Kidney (tissue), 13 donors: ENCODE measurements at regions not wholly inside any gene's neighbourhood (a gene's known extent, or its start where the extent isn't known, plus 50 kb on each side); places are given as distances from the start of the nearest gene placed in this dataset.

ENCODE experiments used
- DNase-seq, 5 donors: peaks; one replicate each; pipeline ENCODE4 v3.0.0-alpha.2; 2013 to 2020
- FAIRE-seq: peaks from 2 replicates; lab custom pipeline; 2012; peaks lifted over from hg19 to GRCh38; lab: Jason Lieb, UNC
- H3K27ac ChIP-seq, 2 donors: one replicate each; pipeline ENCODE4 v1.7.0; 2013; ENCODE audit warnings: low read depth in 2 of 2, low read length in 2 of 2, inconsistent platforms in 1 of 2
- H3K27me3 ChIP-seq: one replicate; pipeline ENCODE4 v1.7.1; 2013; ENCODE audit warnings: low read length, inconsistent platforms; ENCODE audit not compliant: control insufficient read depth, insufficient read depth
- H3K36me3 ChIP-seq, 3 donors: one replicate each; pipeline versions ENCODE4 v1.7.0 to v1.7.1; 2013; ENCODE audit warnings: low read length in 3 of 3, control low read depth in 1 of 3, inconsistent platforms in 1 of 3; ENCODE audit not compliant: insufficient read depth in 3 of 3, control insufficient read depth in 2 of 3
- H3K4me1 ChIP-seq, 3 donors: one replicate each; pipeline versions ENCODE4 v1.7.0 to v1.7.1; 2013; ENCODE audit warnings: low read length in 3 of 3, inconsistent platforms in 1 of 3, low read depth in 1 of 3; ENCODE audit not compliant: control insufficient read depth in 2 of 3, insufficient read depth in 2 of 3
- H3K4me3 ChIP-seq, 3 donors: one replicate each; pipeline versions ENCODE4 v1.7.0 to v1.8.1; 2013; ENCODE audit warnings: low read length in 3 of 3, control low read depth in 1 of 3, inconsistent platforms in 1 of 3
- H3K9ac ChIP-seq, 3 donors: one replicate each; pipeline versions ENCODE4 v1.7.0 to v1.7.1; 2013; ENCODE audit warnings: low read length in 3 of 3, control low read depth in 1 of 3, inconsistent platforms in 1 of 3
- H3K9me3 ChIP-seq, 3 donors: one replicate each; pipeline versions ENCODE4 v1.7.0 to v1.7.1; 2013; ENCODE audit warnings: low read length in 3 of 3, control low read depth in 1 of 3, inconsistent platforms in 1 of 3; ENCODE audit not compliant: control insufficient read depth in 2 of 3, insufficient read depth in 1 of 3
- CTCF ChIP-seq: IDR thresholded peaks from 3 replicates; pipeline ENCODE4 v1.5.1; 2012; ENCODE audit warnings: mild to moderate bottlenecking, moderate library complexity, borderline replicate concordance; ENCODE audit not compliant: insufficient read depth; ENCODE audit errors: extremely low read depth
- intact Hi-C: fragments of 100-400 bp; cut with DNase I; formaldehyde crosslinking; loops from one replicate; pipeline ENCODE4 v1.11.1; 2022
- donor health status: control.
- donor health status: control.
- donor health status: control.
- donor health status: control.
- donor health status: control.
- donor health status: DM: yes; HTN: yes; CAD: no.
- donor health status: Normal renal cell carcinoma (clear cell type).

DNA sequence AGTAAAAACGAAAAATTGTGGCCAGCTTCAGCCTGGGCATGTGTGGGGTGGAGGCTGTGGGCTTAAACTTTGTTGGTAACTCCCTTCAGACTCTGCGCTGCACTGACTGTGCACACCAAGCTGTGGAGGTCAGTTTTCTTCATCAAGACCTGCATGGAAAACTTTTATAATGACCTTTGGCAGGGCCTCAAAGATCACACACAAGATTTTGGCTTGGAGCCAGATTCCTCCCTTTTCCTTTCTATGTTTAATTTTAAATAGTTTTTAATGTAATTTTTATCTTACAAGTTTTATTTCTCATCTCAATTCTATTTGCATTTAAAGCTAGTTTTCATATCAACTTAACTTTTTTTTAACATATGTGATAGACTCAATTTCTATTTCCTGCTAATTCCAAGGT lies 1211.1 kb upstream of the CDH18 start:
- Histone ChIP-seq H3K27ac (no peak overlapping the region), H3K4me3 (no peak overlapping the region), H3K27me3 (no peaks in the 10 kb centered on the region), H3K4me1 (no peaks in the 10 kb centered on the region), H3K36me3 (no peaks in the 10 kb centered on the region), H3K9ac (no peak overlapping the region), H3K9me3 (no peaks in the 10 kb centered on the region)
- FAIRE-seq: no peak
- DNase-seq: no peak
- TF ChIP-seq CTCF: no peak
- intact Hi-C loops: no loop called here

- no peak for TF ChIP-seq CTCF
- Histone ChIP-seq H3K27ac (no peak overlapping the region), H3K27me3 (no peaks in the 10 kb centered on the region), H3K9ac (no peak overlapping the region), H3K4me1 (no peaks in the 10 kb centered on the region), H3K36me3 (no peaks in the 10 kb centered on the region), H3K4me3 (no peak overlapping the region), H3K9me3 (no peaks in the 10 kb centered on the region)
- intact Hi-C loops: no loop called here
- no peak for DNase-seq
- no peak for FAIRE-seq
These were observed 1207.1 kb upstream of the CDH18 start for GRCh38 chr5:21195145-21195544.

DNA sequence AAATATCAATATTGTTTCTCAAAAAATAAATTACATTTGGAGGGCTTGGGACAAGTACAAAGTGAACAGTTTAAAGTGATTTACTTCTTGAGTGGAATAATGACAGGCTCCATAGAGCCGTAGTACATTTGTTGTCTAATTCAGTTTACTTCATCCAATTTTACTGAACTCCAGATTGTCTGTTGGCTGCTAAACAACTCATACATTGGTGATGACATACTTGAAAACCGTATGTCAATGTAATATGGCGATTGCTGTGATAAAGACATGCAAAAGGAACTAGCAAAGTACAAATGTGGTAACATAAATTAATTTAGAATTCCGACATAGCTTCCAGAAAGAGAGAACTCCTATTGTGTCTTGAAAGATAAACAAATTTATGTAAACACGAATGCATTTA lies 1197.5 kb upstream of the CDH18 start:
- intact Hi-C loops: no loop called here
- Histone ChIP-seq H3K27me3 (no peaks in the 10 kb centered on the region), H3K9me3 (peaks cover 0 to 2% (median 0%) of the 10 kb centered on the region in 3 donors), H3K9ac (no peak overlapping the region), H3K4me3 (no peak overlapping the region), H3K27ac (no peak overlapping the region), H3K36me3 (no peaks in the 10 kb centered on the region), H3K4me1 (no peaks in the 10 kb centered on the region)
- no peak for TF ChIP-seq CTCF
- DNase-seq (no peak), FAIRE-seq (no peak)

DNA sequence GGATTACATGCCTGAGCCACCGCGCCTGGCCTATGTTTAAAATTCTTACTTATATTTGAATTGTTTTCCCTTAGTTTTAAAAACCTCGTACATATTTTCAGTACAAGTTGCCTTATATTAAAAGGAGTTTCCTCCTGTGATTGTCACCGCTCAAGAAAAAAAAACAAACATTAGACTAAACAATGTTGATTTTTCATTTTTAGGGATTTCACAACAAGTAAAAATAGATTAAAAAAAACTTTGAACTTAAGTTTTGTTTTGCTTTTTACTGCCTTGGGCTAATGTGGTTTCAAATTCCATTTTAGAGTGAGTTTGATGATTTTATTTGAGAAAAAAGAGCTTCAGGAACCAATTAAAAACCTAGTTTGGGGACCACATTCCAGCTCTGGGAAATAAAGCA lies 1196.6 kb upstream of the CDH18 start:
- Histone ChIP-seq H3K27ac (no peak overlapping the region), H3K4me1 (no peaks in the 10 kb centered on the region), H3K9me3 (peaks cover 0 to 2% (median 0%) of the 10 kb centered on the region in 3 donors), H3K9ac (no peak overlapping the region), H3K27me3 (no peaks in the 10 kb centered on the region), H3K36me3 (no peaks in the 10 kb centered on the region), H3K4me3 (no peak overlapping the region)
- no peak for FAIRE-seq
- intact Hi-C loops: no loop called here
- no peak for TF ChIP-seq CTCF
- DNase-seq: no peak
